ENCODE measurements at regions not wholly inside any gene's neighbourhood (a gene's known extent, or its start where the extent isn't known, plus 50 kb on each side); places are given as distances from the start of the nearest gene placed in this dataset.

DNA sequence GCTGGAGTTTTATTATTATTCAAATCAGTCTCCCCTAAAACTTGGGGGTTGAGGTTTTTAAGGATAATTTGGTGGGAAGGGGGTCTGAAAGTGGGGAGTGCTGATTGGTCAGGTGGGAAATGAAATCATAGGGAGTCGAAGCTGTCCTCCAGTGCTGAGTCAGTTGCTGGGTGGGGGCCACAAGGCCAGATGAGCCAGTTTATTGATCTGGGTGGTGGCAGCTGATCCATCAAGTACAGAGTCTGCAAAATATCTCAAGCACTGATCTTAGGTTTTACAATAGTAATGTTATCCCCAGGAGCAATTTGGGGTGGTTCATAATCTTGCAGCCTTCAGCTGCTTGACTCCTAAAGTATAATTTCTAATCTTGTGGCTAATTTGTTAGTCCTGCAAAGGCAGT is 146.0 kb upstream of the SPACA1 start:
- dilution Hi-C loops (cut with MboI; ENCODE audit: extremely low pct_ligation_motif_present, low sequenced_read_pairs) (no loop called here), intact Hi-C loops (cut with micrococcal nuclease) (no loop called here)
- H2AFZ ChIP-seq (ENCODE audit: low read depth, low read length) = no peak overlapping the region
- CTCF ChIA-PET = no interaction called here
- H3K9ac ChIP-seq (replicated peaks; ENCODE audit: extremely low read depth, insufficient read depth, low read length) = no peak overlapping the region
- POLR2A ChIA-PET = no interaction called here
- no peaks in the 10 kb centered on the region for H3K36me3 ChIP-seq (ENCODE audit: control insufficient read depth in 2 of 2, extremely low read depth in 1 of 2, insufficient read depth in 2 of 2, low read length in 2 of 2)
- no peak overlapping the region for H3K4me3 ChIP-seq (replicated peaks in 1 of 3; ENCODE audit: insufficient read depth in 1 of 3, low read depth in 1 of 3, low read length in 3 of 3)
- H3K27ac ChIP-seq (ENCODE audit: insufficient read depth, low read depth, low read length) = no peak overlapping the region
- no peak overlapping the region for H3K4me2 ChIP-seq (ENCODE audit: insufficient read depth, low read length)
- H3K9me3 ChIP-seq (replicated peaks; ENCODE audit: control insufficient read depth, insufficient read depth, low read length) = no peaks in the 10 kb centered on the region
- H3K79me2 ChIP-seq (ENCODE audit: control insufficient read depth, insufficient read depth, low read length) = no peaks in the 10 kb centered on the region
- FAIRE-seq = no peak
- DNase-seq (ENCODE audit: low read depth, low spot score) = no peak
- H3K4me1 ChIP-seq (ENCODE audit: control insufficient read depth, extremely low read depth, insufficient read depth, low read length) = no peaks in the 10 kb centered on the region
- H4K20me1 ChIP-seq (replicated peaks; ENCODE audit: control insufficient read depth, extremely low read depth, insufficient read depth, low read length) = no peaks in the 10 kb centered on the region
- H3K9me1 ChIP-seq (replicated peaks; ENCODE audit: control insufficient read depth, extremely low read depth, insufficient read depth, low read length) = no peaks in the 10 kb centered on the region
- no peak for TF ChIP-seq GATA2 (IDR thresholded peaks at IDR 0.05; ENCODE audit: insufficient read depth, insufficient read length, low read depth, low read length)
- TF ChIP-seq, protein P1, sequence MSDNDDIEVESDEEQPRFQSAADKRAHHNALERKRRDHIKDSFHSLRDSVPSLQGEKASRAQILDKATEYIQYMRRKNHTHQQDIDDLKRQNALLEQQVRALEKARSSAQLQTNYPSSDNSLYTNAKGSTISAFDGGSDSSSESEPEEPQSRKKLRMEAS (IDR thresholded peaks at IDR 0.05; ENCODE audit: insufficient read depth, insufficient read length) = no peak
- TF ChIP-seq FOS (IDR thresholded peaks at IDR 0.05; ENCODE audit: borderline replicate concordance, insufficient read depth, low read length) = no peak
- no peak for TF ChIP-seq POLR2A (IDR thresholded peaks at IDR 0.05; ENCODE audit: low read depth, low read length)
- no peak for TF ChIP-seq MYC (IDR thresholded peaks at IDR 0.05; ENCODE audit: low read depth, low read length)
- TF ChIP-seq EZH2 (IDR thresholded peaks at IDR 0.05; ENCODE audit: borderline replicate concordance, low read depth, low read length, severe bottlenecking) = no peak
- no peaks in the 10 kb centered on the region for H3K27me3 ChIP-seq (ENCODE audit: control insufficient read depth in 2 of 2, insufficient read depth in 2 of 2, low read length in 2 of 2)
- BruUV-seq (replicated peaks) = no TSS peak

GRCh38 chr6:87900160-87900698 is 147.4 kb upstream of the SPACA1 start:
- Histone ChIP-seq H3K27me3 (ENCODE audit: control insufficient read depth in 2 of 2, insufficient read depth in 2 of 2, low read length in 2 of 2) (no peaks in the 10 kb centered on the region), H3K4me3 (replicated peaks in 1 of 3; ENCODE audit: insufficient read depth in 1 of 3, low read depth in 1 of 3, low read length in 3 of 3) (no peak overlapping the region), H3K27ac (ENCODE audit: insufficient read depth, low read depth, low read length) (no peak overlapping the region), H3K36me3 (ENCODE audit: control insufficient read depth in 2 of 2, extremely low read depth in 1 of 2, insufficient read depth in 2 of 2, low read length in 2 of 2) (no peaks in the 10 kb centered on the region), H2AFZ (ENCODE audit: low read depth, low read length) (no peak overlapping the region), H3K9ac (replicated peaks; ENCODE audit: extremely low read depth, insufficient read depth, low read length) (no peak overlapping the region), H4K20me1 (replicated peaks; ENCODE audit: control insufficient read depth, extremely low read depth, insufficient read depth, low read length) (no peaks in the 10 kb centered on the region), H3K9me3 (replicated peaks; ENCODE audit: control insufficient read depth, insufficient read depth, low read length) (no peaks in the 10 kb centered on the region), H3K9me1 (replicated peaks; ENCODE audit: control insufficient read depth, extremely low read depth, insufficient read depth, low read length) (no peaks in the 10 kb centered on the region), H3K4me1 (ENCODE audit: control insufficient read depth, extremely low read depth, insufficient read depth, low read length) (no peaks in the 10 kb centered on the region), H3K4me2 (ENCODE audit: insufficient read depth, low read length) (no peak overlapping the region), H3K79me2 (ENCODE audit: control insufficient read depth, insufficient read depth, low read length) (no peaks in the 10 kb centered on the region)
- TF ChIP-seq CTCF (IDR thresholded peaks at IDR 0.05; ENCODE audit: extremely low read depth in 1 of 2, insufficient read depth in 1 of 2, low read depth in 1 of 2, low read length in 2 of 2) (no peak), GATA2 (IDR thresholded peaks at IDR 0.05; ENCODE audit: insufficient read depth, insufficient read length, low read depth, low read length) (no peak), JUN (IDR thresholded peaks at IDR 0.05; ENCODE audit: borderline replicate concordance, insufficient read depth, insufficient read length, low read depth) (no peak), FOS (IDR thresholded peaks at IDR 0.05; ENCODE audit: borderline replicate concordance, insufficient read depth, low read length) (no peak), POLR2A (IDR thresholded peaks at IDR 0.05; ENCODE audit: low read depth, low read length) (no peak), EZH2 (IDR thresholded peaks at IDR 0.05; ENCODE audit: borderline replicate concordance, low read depth, low read length, severe bottlenecking) (no peak), MYC (IDR thresholded peaks at IDR 0.05; ENCODE audit: low read depth, low read length) (no peak), POLR2AphosphoS5 (IDR thresholded peaks at IDR 0.05; ENCODE audit: insufficient read depth, low read depth, low read length) (no peak)
- TF ChIP-seq, protein P1 (IDR thresholded peaks at IDR 0.05; ENCODE audit: insufficient read depth, insufficient read length) = no peak
- BruUV-seq (replicated peaks) = no TSS peak
- dilution Hi-C loops (cut with MboI; ENCODE audit: extremely low pct_ligation_motif_present, low sequenced_read_pairs) = no loop called here
- POLR2A ChIA-PET = no interaction called here
- intact Hi-C loops (cut with micrococcal nuclease) = no loop called here
- CTCF ChIA-PET = no interaction called here
- FAIRE-seq (no peak), DNase-seq (ENCODE audit: low read depth, low spot score) (no peak)
